ENCODE measurements at regions not wholly inside any gene's neighbourhood (a gene's known extent, or its start where the extent isn't known, plus 50 kb on each side); places are given as distances from the start of the nearest gene placed in this dataset.

GRCh38 chrX:113675278-113675677 lies 834.6 kb upstream of the AMOT start:
- TF ChIP-seq POLR2A (IDR thresholded peaks at IDR 0.05; ENCODE audit: low read length) (no peak), GATA1 (IDR thresholded peaks at IDR 0.05; ENCODE audit: low read depth, low read length) (no peak)

All from erythroblast (primary cell).